RWPE1 (cell line): ENCODE measurements at regions not wholly inside any gene's neighbourhood (a gene's known extent, or its start where the extent isn't known, plus 50 kb on each side); places are given as distances from the start of the nearest gene placed in this dataset.
"Not testable (repeated sequence)": the region's sequence is repeated elsewhere in the genome, so short reads cannot be mapped to it uniquely, and the experiment has no call there.

Experiments
- CTCF ChIA-PET: fragments of 350-600 bp; sonication (Branson Sonifier 250); formaldehyde crosslinking; extraction: SDS; loops from one replicate; lab custom pipeline; 2021; lab: Yijun Ruan, JAX
- POLR2A ChIA-PET: fragments of 400-600 bp; formaldehyde crosslinking; extraction: SDS; loops from one replicate; lab custom pipeline; 2020; ENCODE audit warnings: antibody characterized with exemption; ENCODE audit not compliant: low non-redundant PET; lab: Yijun Ruan, JAX
- DNase-seq: peaks from one replicate; pipeline ENCODE4 v3.0.0; 2012; ENCODE audit warnings: low spot score
- H3K27ac ChIP-seq: fragments of 450-650 bp; 2 replicates; pipeline ENCODE4 v1.5.1; 2017
- TF ChIP-seq, protein P1 (sequence below): fragments of 450-650 bp; conservative IDR thresholded peaks from 2 replicates; pipeline ENCODE4 v1.5.1; 2017; ENCODE audit warnings: low read depth, mild to moderate bottlenecking

GRCh38 chr10:109735776-109736175 lies 187.5 kb downstream of the XPNPEP1 start:
- TF ChIP-seq, protein P1, sequence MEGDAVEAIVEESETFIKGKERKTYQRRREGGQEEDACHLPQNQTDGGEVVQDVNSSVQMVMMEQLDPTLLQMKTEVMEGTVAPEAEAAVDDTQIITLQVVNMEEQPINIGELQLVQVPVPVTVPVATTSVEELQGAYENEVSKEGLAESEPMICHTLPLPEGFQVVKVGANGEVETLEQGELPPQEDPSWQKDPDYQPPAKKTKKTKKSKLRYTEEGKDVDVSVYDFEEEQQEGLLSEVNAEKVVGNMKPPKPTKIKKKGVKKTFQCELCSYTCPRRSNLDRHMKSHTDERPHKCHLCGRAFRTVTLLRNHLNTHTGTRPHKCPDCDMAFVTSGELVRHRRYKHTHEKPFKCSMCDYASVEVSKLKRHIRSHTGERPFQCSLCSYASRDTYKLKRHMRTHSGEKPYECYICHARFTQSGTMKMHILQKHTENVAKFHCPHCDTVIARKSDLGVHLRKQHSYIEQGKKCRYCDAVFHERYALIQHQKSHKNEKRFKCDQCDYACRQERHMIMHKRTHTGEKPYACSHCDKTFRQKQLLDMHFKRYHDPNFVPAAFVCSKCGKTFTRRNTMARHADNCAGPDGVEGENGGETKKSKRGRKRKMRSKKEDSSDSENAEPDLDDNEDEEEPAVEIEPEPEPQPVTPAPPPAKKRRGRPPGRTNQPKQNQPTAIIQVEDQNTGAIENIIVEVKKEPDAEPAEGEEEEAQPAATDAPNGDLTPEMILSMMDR, result no peak
- ChIA-PET POLR2A (no interaction called here), CTCF (no interaction called here)
- DNase-seq, result no peak
- H3K27ac ChIP-seq, result no peak overlapping the region

DNA sequence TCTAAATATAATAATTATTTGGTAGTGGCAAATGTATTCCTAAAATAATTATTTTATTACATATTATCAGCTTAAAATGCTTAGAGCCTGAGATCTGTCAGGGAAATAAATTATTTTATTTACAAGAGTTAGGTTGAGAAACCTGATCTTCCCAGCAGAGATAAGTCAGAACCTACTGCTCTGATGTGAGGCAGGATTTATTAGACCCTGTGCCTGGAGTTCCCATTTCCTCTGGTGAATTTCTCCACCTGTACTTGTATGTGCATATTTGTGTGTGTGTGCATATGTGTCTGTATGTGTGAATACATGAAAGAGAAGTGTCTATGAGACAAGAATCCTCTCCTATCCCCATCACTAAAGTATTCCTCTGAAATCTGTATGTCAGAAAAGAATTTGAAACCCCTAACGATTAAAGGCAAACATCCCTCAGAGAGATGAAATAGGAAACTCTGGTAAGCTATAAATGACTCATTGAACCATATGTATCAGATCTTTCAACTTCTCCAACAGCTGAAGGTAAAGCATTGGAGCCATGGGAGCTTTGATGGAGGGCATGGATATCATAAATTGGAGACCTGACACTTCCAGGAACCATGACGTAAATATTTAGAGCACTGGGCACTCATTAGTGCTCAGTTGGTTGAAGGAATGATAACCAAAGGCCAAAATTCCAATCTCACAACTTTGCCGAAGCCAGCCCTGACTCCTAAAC lies 190.9 kb downstream of the XPNPEP1 start:
- H3K27ac ChIP-seq, result no peak overlapping the region
- TF ChIP-seq, protein P1, result no peak
- CTCF ChIA-PET, result no interaction called here
- POLR2A ChIA-PET, result no interaction called here
- no peak for DNase-seq

GRCh38 chr10:109729895-109730294 lies 193.4 kb downstream of the XPNPEP1 start:
- CTCF ChIA-PET, H3K27ac ChIP-seq, POLR2A ChIA-PET, DNase-seq: not testable (repeated sequence)

GRCh38 chr10:109727436-109727835 lies 195.9 kb downstream of the XPNPEP1 start:
- ChIA-PET POLR2A (no interaction called here), CTCF (interaction anchor here (0.7 kb wide), 2 partner anchors 125 to 247 kb away, joined by 3 to 4 read pairs; no protein-coding TSS in a partner anchor)
- DNase-seq, result no peak

DNA sequence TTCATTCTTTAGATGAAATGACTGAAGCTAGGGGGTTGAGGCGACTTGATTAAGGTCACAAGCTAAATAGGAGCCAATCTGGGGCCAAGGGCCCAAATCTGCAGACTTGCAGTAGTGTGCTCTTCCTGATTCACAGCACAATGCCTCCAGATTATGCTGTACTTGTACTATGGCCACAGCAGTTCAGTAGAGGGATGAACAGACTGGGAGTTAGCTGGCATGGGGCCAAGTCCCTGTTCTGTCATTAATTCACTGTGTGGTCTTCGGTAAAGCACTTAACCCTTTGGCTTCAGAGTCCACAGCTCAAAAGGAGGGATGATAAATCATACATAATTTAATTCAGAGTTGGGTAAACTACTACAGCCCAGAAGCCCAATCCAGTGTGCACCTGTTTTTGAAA lies 196.8 kb downstream of the XPNPEP1 start:
- CTCF ChIA-PET, result no interaction called here
- H3K27ac ChIP-seq, result no peak overlapping the region
- no peak for DNase-seq
- POLR2A ChIA-PET, result no interaction called here
- TF ChIP-seq, protein P1, result no peak

More at GRCh38 chr10:109727436-109727835, 195.9 kb downstream of the XPNPEP1 start:
- TF ChIP-seq, protein P1, result no peak
- H3K27ac ChIP-seq, result no peak overlapping the region

DNA sequence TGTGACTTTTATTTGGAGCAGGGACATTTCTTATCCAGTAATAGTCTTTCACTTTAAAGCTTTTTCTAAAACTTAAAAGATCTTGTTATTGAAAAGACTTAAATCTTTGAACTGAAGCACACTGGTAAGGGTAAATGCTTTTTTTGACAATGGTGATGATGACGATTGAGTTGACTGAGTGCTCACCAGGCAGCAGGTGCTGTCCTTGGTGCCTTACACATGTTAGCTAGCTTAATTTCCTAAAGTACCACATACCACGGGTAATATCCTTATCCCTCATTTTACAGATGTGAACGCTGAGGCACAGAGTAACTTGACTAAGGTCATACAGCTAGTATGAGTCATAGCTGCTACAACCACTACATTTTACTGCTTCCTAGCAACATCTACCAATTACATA lies 200.0 kb downstream of the XPNPEP1 start:
- POLR2A ChIA-PET, result no interaction called here

More for the DNA sequence above, 200.0 kb downstream of the XPNPEP1 start:
- H3K27ac ChIP-seq, result no peak overlapping the region
- TF ChIP-seq, protein P1, result no peak
- CTCF ChIA-PET, result no interaction called here
- DNase-seq, result no peak
